ENCODE measurements at regions not wholly inside any gene's neighbourhood (a gene's known extent, or its start where the extent isn't known, plus 50 kb on each side); places are given as distances from the start of the nearest gene placed in this dataset.

- intact Hi-C loops (cut with micrococcal nuclease; ENCODE audit: unreplicated experiment) (no loop called here), in situ Hi-C loops (cut with MboI) (no loop called here)
- Histone ChIP-seq H3K27ac (ENCODE audit: control insufficient read depth, insufficient read depth) (no peak overlapping the region), H3K4me3 (no peak overlapping the region), H3K36me3 (ENCODE audit: control insufficient read depth in 2 of 2, insufficient read depth in 2 of 2, low read length in 1 of 2) (no peaks in the 10 kb centered on the region), H3K4me2 (ENCODE audit: control insufficient read depth, insufficient read depth) (no peak overlapping the region), H3K9me3 (replicated peaks; ENCODE audit: control insufficient read depth, insufficient read depth, low read length) (no peaks in the 10 kb centered on the region), H2AFZ (ENCODE audit: control insufficient read depth, low read depth, low read length) (no peak overlapping the region), H3K4me1 (ENCODE audit: control insufficient read depth, insufficient read depth, low read length) (no peaks in the 10 kb centered on the region), H4K20me1 (ENCODE audit: control insufficient read depth, insufficient read depth) (no peaks in the 10 kb centered on the region), H3K79me2 (ENCODE audit: control insufficient read depth, insufficient read depth, low read length) (no peaks in the 10 kb centered on the region), H3K9ac (ENCODE audit: control insufficient read depth, insufficient read depth, low read length) (no peak overlapping the region), H3K27me3 (replicated peaks in 1 of 2; ENCODE audit: control insufficient read depth in 2 of 2, insufficient read depth in 2 of 2, low read length in 1 of 2) (no peaks in the 10 kb centered on the region; a peak in 1 of 4 replicates)
- ATAC-seq = no peak
- FAIRE-seq = no peak
- ChIA-PET SMC1A (ENCODE audit: uncharacterized antibody, unreplicated experiment) (no interaction called here), RAD21 (ENCODE audit: unreplicated experiment) (no interaction called here), POLR2A (no interaction called here), CTCF (no interaction called here)
- DNase-seq (ENCODE audit: low read depth, low spot score) = no peak
- TF ChIP-seq CEBPB (IDR thresholded peaks at IDR 0.05; ENCODE audit: borderline replicate concordance in 1 of 2, low read depth in 2 of 2, low read length in 2 of 2) = no peak
- TF ChIP-seq MYC (IDR thresholded peaks at IDR 0.05; ENCODE audit: insufficient read depth, insufficient read length, insufficient replicate concordance, low read length, severe bottlenecking) = no peak
- TF ChIP-seq LARP7 (IDR thresholded peaks at IDR 0.05) = no peak
- no peak for TF ChIP-seq HDAC6 (IDR thresholded peaks at IDR 0.05; ENCODE audit: unreplicated experiment)
- no peak for TF ChIP-seq NFYB (IDR thresholded peaks at IDR 0.05; ENCODE audit: insufficient read depth, low read depth, low read length)
- TF ChIP-seq EED (IDR thresholded peaks at IDR 0.05; ENCODE audit: low read depth) = no peak
- no peak for TF ChIP-seq WRNIP1 (IDR thresholded peaks at IDR 0.05; ENCODE audit: borderline replicate concordance, low read depth, low read length)
- no peak for TF ChIP-seq ZNF217 (IDR thresholded peaks at IDR 0.05)
- TF ChIP-seq JUND (IDR thresholded peaks at IDR 0.05; ENCODE audit: low read depth, low read length) = no peak
- no peak for TF ChIP-seq STAT3 (IDR thresholded peaks at IDR 0.05; ENCODE audit: low read depth, low read length)
- no peak for TF ChIP-seq KDM1A (IDR thresholded peaks at IDR 0.05; ENCODE audit: borderline replicate concordance)
- WGBS (ENCODE audit: insufficient coverage, insufficient replicate concordance, low lambda C conversion rate, missing lambda C conversion rate) = 83% methylated on average over 2 of the region's 2 CpGs
- BruUV-seq (replicated peaks) = no TSS peak
These were observed 244.8 kb upstream of the DMRT1 start for GRCh38 chr9:596703-597102.

Measured in GM12878 (cell line).